Heart left ventricle (tissue), 13 donors: ENCODE measurements at regions not wholly inside any gene's neighbourhood (a gene's known extent, or its start where the extent isn't known, plus 50 kb on each side); places are given as distances from the start of the nearest gene placed in this dataset.

Experiments used
- CTCF ChIP-seq, 12 donors: fragments of 200-600 bp; sonication (generic) in 4 of 12; IDR thresholded peaks; one replicate each; pipeline versions ENCODE4 v1.5.0 to v1.8.0; 2018 to 2022; ENCODE audit warnings: antibody characterized with exemption in 12 of 12, mild to moderate bottlenecking in 5 of 12
- POLR2A ChIP-seq, 2 donors: fragments of 450-650 bp; IDR thresholded peaks; one replicate each; pipeline ENCODE4 v1.6.1; 2017; ENCODE audit warnings: antibody characterized with exemption in 2 of 2, mild to moderate bottlenecking in 2 of 2, moderate library complexity in 2 of 2
- donor health status: ischemic (EF 13 %, LVEDD 7.1; RV severe dilation, severe dysfunction).
- donor health status: DM: no; HTN: yes; CAD: no.
- donor health status: DM: no; HTN: no; CAD: no.
- donor health status: ischemic (EF 25% LVEDD 6.9; RV normal size, moderate dysfunction).
- donor health status: ischemic (EF 25% LVEDD 5.7; RV mildly dilated, moderate dysfunction).
- donor health status: ischemic (EF 35%, LVEDD 5.7; RV mildly dilated, moderate dysfunction).
- donor health status: nonischemic (EF 11% LVEDD 7.7; RV severe dilation, severe dysfunction).
- donor health status: DM: yes; HTN: yes; CAD: no.
- donor health status: PGD.
- donor health status: ischemic (EF 29% LVEDD 5.4; RV normal size, mild dysfunction).
- donor health status: nonischemic (EF 23%, LVEDD 6.1; RV moderate dilation, normal function).

GRCh38 chr1:239123260-239123659 lies 263.1 kb upstream of the CHRM3 start:
- TF ChIP-seq CTCF (IDR thresholded peaks at IDR 0.05): no peak
- TF ChIP-seq POLR2A (IDR thresholded peaks at IDR 0.05): no peak
